GM10248 (cell line): ENCODE measurements at regions not wholly inside any gene's neighbourhood (a gene's known extent, or its start where the extent isn't known, plus 50 kb on each side); places are given as distances from the start of the nearest gene placed in this dataset.

ENCODE experiments used
- CTCF ChIA-PET: fragments of 300-600 bp; sonication (Branson Sonifier 250); formaldehyde crosslinking; extraction: SDS; loops from one replicate; lab custom pipeline; 2021; ENCODE audit warnings: antibody characterized with exemption; lab: Yijun Ruan, JAX
- POLR2A ChIA-PET: fragments of 350-650 bp; sonication (Branson Sonifier 250); formaldehyde crosslinking; extraction: SDS; loops from one replicate; lab custom pipeline; 2020; ENCODE audit warnings: antibody characterized with exemption; lab: Yijun Ruan, JAX
- DNase-seq: peaks from one replicate; pipeline ENCODE4 v3.0.0; 2012; ENCODE audit errors: extremely low spot score
- TF ChIP-seq, protein P1 (sequence below): IDR thresholded peaks from 2 replicates; pipeline ENCODE4 v1.5.1; 2012; ENCODE audit warnings: mild to moderate bottlenecking, low read depth; ENCODE audit errors: extremely low read depth, missing control alignments, control extremely low read depth

DNA sequence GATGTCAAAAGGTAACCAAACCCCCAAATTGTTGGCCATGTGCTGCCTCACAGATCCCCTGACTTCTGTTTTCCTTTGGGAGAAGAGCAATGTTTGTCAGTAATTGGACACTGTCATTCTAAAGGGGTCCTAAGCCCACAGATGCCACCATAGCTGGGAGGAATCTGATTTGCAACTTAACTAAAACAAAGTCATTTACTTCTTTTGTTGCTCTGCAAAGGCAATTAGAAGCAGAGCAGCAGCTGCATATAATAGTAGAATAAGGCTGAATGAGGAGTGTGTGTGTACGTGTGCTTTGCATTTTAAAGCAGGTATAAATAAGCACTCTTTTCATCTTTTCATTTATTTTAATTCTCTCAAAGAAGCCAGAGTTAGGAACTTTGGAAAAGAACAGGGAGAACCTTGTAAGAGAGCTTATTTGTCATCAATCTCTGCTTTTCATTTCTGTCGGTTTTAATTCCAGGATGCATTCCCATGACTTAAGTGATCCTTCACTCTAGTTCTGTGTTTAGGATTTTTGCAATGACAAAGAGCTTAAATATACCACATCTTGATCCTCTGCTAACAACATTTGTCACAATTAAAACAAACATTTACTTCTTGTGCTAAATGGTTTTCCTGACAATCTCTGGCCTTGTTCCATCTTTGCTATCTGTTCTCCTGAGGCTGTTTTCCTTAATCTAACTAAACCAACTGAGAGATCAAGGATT lies 530.2 kb upstream of the CBLB start:
- ChIA-PET POLR2A (no interaction called here), CTCF (interaction anchor here (1.2 to 1.8 kb wide), 4 partner anchors 9 to 63 kb away, joined by 3 to 7 read pairs (median 4); no protein-coding TSS in a partner anchor)
- TF ChIP-seq, protein P1, sequence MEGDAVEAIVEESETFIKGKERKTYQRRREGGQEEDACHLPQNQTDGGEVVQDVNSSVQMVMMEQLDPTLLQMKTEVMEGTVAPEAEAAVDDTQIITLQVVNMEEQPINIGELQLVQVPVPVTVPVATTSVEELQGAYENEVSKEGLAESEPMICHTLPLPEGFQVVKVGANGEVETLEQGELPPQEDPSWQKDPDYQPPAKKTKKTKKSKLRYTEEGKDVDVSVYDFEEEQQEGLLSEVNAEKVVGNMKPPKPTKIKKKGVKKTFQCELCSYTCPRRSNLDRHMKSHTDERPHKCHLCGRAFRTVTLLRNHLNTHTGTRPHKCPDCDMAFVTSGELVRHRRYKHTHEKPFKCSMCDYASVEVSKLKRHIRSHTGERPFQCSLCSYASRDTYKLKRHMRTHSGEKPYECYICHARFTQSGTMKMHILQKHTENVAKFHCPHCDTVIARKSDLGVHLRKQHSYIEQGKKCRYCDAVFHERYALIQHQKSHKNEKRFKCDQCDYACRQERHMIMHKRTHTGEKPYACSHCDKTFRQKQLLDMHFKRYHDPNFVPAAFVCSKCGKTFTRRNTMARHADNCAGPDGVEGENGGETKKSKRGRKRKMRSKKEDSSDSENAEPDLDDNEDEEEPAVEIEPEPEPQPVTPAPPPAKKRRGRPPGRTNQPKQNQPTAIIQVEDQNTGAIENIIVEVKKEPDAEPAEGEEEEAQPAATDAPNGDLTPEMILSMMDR: no peak
- DNase-seq: no peak

DNA sequence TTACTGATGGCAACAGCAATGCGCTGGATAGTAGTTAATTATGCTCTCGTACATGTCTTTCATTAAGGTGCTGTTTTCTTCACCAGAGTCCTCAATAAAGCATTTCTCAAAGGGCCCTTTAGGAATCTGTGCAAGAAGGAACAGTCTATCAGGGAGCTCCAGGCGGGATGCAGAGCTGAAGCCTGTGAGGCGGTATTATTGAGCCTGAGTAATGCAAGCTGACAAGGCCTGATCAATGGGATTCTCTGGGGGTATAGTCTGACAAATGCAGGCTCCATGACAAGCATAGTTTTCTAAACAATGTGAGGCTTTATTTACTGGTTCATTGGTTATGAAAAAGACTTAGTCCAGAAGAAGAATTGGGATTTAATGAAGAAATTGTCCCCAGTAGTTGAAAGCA lies 530.9 kb upstream of the CBLB start:
- ChIA-PET POLR2A (no interaction called here), CTCF (interaction anchor here (1.8 kb wide), 1 partner anchor 10 kb away, joined by 7 read pairs; no protein-coding TSS in a partner anchor)
- DNase-seq: no peak
- TF ChIP-seq, protein P1: no peak

DNA sequence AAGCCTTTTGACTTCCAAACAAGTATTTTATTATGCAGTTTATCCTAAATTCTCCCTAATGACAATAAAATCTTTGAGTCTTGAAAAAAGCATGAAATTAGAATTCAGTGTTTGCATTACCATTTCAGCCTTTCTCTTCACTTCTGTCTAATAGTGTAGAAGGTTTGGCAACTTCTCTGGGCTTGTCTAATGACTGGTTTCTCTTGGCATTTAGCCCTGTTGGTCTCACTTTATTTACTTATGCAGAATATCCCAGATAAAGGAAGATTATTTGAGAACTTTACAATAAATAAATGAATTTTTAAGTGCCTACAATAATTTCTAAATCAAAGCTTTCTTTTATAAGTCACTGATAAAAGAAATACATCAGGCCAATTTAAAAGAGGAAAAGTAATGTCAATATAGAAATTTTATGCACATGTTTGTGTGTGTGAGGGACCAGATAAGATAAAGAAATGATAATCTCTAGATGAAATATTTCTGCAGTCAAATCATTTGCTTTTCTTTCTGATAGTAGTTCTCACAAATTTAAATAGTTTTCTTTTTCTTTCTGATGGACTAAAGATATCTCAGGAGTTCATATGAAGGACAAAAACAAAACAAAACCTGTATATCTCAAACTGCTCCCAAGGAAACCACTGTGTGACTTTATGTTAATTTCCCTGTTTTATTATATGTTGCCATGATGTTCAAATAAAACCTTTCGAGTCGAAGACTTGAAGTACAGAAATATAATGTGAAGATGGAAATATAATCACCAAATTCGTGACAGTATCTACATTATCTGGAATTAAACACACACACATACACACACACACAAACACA lies 533.1 kb upstream of the CBLB start:
- POLR2A ChIA-PET: no interaction called here
- CTCF ChIA-PET: interaction anchor here (1.4 to 1.7 kb wide), 2 partner anchors 10 kb away, joined by 4 to 6 read pairs; no protein-coding TSS in a partner anchor
- DNase-seq: no peak
- TF ChIP-seq, protein P1: no peak

DNA sequence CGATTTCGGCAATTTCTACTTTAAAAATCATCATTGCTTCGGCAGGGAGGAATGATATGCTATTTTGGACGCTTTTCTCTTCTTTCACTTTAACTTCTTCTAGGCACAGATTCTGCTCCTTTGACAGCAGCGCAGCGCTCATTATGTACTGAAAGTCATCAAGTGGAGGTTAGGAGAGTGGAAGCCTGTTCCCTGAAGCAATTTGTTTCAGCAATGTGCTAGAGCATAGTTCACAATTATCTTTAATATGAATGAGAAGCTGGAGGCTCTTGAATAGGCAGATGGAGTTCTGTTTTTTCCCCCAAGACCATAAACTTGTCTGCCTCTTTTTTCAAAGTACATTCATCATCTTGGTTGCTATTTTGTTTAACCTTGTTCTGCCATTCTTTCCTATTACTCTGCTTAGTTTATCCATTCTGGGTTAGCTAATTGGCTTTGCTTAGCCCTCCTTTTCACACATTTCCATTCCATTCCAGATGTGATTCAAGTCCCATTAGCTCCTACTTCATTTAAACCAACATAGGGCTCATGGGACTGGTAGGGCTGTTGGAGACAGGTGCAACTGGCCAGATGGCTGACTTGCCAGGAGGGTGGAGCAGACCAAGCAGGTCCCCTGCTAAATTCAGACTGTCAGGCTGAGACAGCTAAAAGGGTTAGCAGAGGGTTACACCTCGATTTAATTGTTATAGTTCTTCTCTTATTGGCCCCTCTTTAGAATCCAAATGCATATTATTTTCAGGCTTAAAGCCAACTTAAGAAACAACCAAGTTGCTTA lies 534.7 kb upstream of the CBLB start:
- ChIA-PET CTCF (interaction anchor here (1.7 kb wide), 1 partner anchor 8 kb away, joined by 6 read pairs; no protein-coding TSS in a partner anchor), POLR2A (no interaction called here)
- no peak for DNase-seq
- TF ChIP-seq, protein P1: no peak

DNA sequence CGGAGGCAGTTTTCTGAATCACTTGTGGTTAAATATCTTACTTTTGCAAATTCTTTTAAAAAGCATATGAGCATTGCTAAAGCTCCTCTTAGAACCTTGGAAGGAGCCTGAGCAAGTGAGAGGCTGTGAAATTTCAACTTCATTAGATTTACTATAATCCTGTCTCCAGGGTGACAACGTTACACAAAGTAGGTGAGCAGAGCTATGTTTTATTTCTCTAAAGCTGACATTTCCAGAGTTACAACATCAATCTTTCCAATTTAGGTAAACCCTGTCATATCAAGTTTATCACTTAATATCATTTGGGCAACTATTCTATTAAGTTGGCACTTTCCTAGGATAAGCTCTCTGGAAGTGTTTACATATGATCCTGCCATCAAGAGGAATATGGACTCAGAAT lies 544.9 kb upstream of the CBLB start:
- DNase-seq: no peak
- TF ChIP-seq, protein P1: no peak
- CTCF ChIA-PET: interaction anchor here (0.6 to 1.7 kb wide), 4 partner anchors 16 to 185 kb away, joined by 3 to 5 read pairs (median 4); no protein-coding TSS in a partner anchor
- POLR2A ChIA-PET: no interaction called here

DNA sequence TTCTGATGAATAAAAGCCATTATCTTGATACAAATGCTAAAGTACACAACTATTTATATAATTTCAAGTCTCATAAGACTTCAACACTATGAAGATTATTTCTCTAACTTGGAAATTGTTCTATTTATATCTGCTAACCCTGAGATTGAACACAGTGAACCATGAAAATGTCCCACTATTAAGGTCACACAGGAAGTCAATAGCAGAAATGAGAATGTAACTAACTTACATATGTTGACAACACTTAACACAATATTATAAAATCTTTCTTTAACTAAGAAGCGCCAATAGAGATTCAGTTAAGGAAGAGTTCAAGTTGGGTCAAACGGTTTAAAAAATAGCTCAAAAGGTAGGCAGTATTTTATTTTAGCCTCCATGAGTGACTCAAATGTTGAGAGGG lies 551.8 kb upstream of the CBLB start:
- no peak for DNase-seq
- TF ChIP-seq, protein P1: no peak

More for the DNA sequence above, 551.8 kb upstream of the CBLB start:
- ChIA-PET POLR2A (no interaction called here), CTCF (interaction anchor here (1.0 to 1.3 kb wide), 2 partner anchors 8 to 10 kb away, joined by 3 to 4 read pairs; no protein-coding TSS in a partner anchor)
